C4-2B (cell line): ENCODE measurements at regions not wholly inside any gene's neighbourhood (a gene's known extent, or its start where the extent isn't known, plus 50 kb on each side); places are given as distances from the start of the nearest gene placed in this dataset.

Experiments used
- H3K27ac ChIP-seq: fragments of 450-650 bp; 2 replicates; pipeline ENCODE4 v1.5.1; 2017
- CTCF ChIP-seq: fragments of 450-650 bp; conservative IDR thresholded peaks from 2 replicates; pipeline ENCODE4 v1.5.1; 2017; ENCODE audit warnings: mild to moderate bottlenecking
- ZFX ChIP-seq: fragments of 450-650 bp; IDR thresholded peaks from 2 replicates; pipeline ENCODE4 v1.6.1; 2017

DNA sequence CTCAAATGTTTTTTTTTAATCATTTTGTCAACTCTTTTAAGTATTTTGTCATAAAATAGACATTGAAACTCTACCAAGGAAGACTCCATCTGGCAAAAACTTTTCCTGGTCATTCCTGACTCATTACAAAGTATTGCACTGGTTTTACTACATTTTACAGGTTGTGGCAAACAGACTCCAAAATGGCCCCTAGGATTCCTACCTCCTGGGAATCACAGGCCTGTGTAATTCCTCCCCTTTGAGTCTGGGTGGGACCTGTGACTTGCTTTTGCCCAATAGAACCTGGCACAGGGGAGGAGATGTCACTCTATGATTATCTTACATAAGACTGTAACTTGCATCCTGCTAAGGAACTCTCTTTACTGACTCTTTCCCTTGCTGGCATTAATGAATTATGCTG lies 123.6 kb upstream of the KCNJ6 start:
- no peak overlapping the region for H3K27ac ChIP-seq

GRCh38 chr21:38041493-38041892 lies 125.2 kb upstream of the KCNJ6 start:
- no peak overlapping the region for H3K27ac ChIP-seq
- TF ChIP-seq ZFX (no peak), CTCF (no peak)

More for the DNA sequence above, 123.6 kb upstream of the KCNJ6 start:
- TF ChIP-seq CTCF (no peak), ZFX (no peak)

DNA sequence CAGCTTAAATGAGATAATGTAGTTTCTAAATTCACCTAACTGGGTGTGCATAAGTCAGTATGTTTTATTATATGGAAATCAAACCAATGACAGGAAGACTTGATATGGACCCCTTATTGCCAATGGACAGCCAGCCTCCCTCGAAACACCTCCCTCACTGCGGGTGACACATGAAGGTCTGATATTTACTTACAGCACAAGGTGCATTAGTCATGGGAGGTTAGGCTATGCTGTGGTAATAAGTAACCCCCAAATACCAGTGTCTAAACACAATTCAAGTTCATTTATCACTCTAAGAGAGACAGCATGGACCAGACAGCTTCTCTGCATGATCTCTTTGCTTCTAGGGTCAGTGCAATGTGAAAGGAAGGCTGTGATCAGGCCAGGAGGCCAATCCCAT lies 126.0 kb upstream of the KCNJ6 start:
- TF ChIP-seq CTCF (no peak), ZFX (no peak)
- H3K27ac ChIP-seq = no peak overlapping the region

GRCh38 chr21:38048167-38048566 lies 131.9 kb upstream of the KCNJ6 start:
- no peak overlapping the region for H3K27ac ChIP-seq
- TF ChIP-seq CTCF (no peak), ZFX (no peak)

GRCh38 chr21:38054334-38054733 lies 138.1 kb upstream of the KCNJ6 start:
- no peak overlapping the region for H3K27ac ChIP-seq
- no peak for TF ChIP-seq CTCF
- TF ChIP-seq ZFX = no peak

GRCh38 chr21:38056481-38056880 lies 140.2 kb upstream of the KCNJ6 start:
- no peak for TF ChIP-seq ZFX
- no peak for TF ChIP-seq CTCF
- no peak overlapping the region for H3K27ac ChIP-seq

DNA sequence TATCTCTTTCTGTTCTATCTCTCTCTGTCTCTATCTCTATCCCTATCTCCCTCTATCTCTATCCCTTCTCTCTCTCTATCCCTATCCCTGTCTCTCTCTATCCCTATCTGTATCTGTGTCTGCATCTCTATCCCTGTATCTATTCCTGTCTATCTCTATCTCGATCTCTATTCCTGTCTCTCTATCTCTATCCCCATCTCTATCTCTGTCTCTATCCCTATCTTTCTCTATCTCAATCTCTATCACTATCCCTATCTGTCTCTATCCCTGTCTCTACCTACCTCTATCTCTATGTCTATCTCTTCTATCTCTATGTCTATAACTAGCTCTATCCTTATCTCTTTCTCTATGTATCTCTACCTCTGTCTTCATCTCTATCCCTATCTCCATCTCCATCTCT lies 141.4 kb upstream of the KCNJ6 start:
- TF ChIP-seq ZFX = no peak
- TF ChIP-seq CTCF = no peak
- no peak overlapping the region for H3K27ac ChIP-seq
